Kidney tubule cell (primary cell): ENCODE measurements at regions not wholly inside any gene's neighbourhood (a gene's known extent, or its start where the extent isn't known, plus 50 kb on each side); places are given as distances from the start of the nearest gene placed in this dataset.
A peak's percentile ranks its signal among the peaks of the same experiment; 100 is the strongest.
"Not testable (repeated sequence)": the region's sequence is repeated elsewhere in the genome, so short reads cannot be mapped to it uniquely, and the experiment has no call there.

Source experiments
- DNase-seq: peaks from one replicate; pipeline ENCODE4 v3.0.0-alpha.2; 2018; ENCODE audit warnings: low spot score

DNA sequence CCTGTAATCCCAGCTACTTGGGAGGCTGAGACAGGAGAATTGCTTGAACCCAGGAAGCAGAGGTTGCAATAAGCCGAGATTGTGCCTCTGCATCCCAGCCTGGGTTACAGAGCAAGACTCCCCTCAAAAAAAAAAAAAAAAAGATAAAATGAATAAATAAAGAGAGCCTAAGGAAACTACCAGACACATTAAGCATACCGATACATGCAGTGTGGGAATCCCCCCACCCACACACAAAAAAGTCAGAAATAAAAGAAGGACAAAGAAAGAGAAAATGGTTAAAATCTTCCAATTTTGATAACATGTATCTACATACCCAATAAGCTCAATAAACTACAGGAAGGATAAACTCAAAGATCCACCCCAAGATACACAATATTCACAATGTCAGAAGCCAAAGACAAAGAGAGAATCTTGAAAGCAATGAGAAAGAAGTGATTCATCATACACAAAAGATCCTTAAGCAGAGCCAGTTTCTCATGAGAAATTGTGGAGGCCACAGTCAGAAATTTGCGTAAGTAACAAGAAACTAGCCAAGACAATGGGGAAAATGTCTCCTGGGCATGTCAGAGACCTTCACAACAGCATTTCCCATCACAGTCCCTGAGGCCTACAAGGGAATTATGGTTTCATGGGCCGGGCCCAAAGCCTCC lies 1197.0 kb downstream of the AMY1C start:
- DNase-seq = no peak

DNA sequence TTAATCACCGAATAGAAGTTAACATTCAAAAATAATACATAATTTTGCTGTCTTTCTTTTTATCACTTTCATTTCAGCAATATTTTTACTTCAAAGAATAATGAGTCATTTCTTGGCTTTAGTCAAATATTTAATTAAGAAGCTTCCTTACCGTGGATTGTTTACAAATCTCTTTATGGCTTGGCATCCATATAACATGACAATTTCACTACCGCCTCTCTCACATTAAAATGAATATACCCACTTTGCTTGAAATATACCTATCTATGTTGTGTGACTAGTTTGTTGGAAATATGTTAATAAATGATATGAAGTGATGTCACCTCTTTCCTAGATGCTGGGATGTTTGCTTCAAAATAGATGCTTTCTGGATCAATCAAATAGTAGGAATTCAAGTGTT lies 1203.9 kb downstream of the AMY1C start:
- DNase-seq = no peak

DNA sequence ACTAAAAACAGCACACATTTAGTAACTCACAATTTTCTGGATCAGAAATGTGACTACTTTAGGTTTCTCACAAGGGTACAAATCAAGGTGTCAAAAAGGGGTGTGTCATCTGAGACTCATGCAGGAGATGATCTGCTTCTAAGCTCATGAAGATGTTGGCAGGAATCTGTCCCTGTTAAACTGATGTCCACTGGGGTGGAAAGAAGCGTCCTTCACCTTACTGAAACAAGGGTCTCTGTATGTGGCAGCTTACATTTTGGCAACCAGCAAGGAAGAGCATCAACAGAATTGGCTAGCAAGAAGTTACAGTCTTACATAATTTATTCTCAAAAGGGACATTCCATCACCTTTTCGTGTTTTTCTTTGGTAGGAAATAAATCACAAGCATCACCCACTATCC lies 1223.8 kb downstream of the AMY1C start:
- DNase-seq = no peak

DNA sequence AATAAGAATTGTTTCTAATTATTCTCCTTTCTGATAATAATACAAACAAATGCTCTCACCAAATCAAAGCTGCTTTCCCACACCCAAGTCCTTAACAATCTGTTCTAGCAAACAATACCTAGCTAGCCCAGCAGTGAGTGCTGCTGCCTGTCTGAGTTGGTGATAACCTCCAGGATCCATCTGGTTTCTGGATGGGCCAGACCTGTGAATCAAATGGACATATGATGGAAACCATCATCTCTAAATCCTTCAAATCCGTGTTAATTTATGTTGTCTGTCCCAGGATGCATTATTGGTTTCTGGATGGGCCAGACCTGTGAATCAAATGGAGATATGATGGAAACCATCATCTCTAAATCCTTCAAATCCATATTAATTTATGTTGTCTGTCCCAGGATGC lies 1230.0 kb downstream of the AMY1C start:
- DNase-seq = no peak

DNA sequence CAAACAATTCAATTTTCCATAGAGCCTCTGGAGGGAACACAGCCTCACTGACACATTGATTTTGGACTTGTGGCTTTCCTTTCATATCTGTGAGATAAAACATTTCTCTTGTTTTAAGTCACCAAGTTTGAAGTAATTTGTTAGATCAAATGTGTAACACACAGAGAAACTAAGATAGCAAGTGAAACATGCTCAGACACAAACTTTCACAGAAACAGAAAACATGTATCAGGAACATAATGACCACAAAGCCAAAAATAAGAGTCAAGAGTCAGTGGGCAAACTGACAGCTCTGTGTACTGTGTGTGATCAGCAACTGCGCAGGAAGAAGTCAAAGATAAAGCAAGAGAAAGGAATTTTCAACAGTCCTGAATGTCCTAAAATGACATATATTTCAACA lies 1237.5 kb downstream of the AMY1C start:
- DNase-seq = no peak

DNA sequence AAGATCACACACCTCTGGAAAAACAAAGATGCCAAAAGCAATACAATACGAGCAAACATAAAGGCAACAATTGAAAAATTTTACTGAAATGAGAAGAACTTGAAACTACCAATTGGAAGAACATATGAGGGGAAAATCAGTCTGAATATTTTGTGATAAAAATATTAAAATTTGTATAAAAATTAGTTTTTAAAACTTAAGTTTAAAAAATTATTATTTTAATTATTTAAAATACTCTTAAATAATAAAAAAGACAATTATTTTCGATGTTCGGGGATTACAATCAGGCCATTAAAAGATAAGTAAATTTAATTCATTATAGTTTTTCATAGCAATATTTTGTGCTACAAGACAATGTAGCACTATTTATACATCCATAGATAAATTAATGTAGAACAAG lies 1239.3 kb downstream of the AMY1C start:
- DNase-seq = no peak

DNA sequence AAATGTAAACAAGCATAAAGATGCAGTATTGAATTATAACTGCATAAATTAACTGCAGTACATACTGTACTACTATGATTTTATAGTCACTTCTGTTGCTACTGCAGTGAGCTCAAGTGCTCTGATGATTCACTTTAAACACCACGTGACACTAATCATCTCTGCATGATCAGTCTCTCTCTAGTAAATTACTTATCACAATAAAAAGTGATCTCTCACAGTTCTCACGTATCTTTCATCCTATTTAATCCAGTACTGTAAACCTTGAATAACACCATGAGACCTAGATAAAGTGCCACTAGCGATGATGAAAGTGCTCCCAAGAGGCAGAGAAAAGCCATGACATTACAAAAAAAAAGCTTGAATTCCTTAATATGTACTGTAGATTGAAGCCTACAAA lies 1242.0 kb downstream of the AMY1C start:
- no peak for DNase-seq

DNA sequence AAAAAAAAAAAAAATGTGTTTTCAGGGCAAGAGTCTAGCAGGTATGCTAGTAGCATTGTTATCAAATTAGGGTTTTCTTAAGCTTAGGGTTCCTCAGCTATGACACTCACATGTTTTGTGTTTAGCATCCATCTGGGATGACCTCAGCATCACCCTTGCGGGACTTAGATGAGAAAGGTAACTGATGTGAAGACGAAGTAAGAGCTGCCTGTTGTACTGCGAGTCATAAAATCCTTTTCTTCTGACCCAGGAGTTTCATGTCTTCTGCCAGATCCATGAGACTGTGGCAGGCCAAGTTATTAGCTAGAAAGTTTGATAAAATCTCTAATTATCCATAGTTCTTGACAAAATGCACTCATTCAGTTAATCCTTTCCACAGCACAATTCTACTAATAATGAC lies 1251.1 kb downstream of the AMY1C start:
- no peak for DNase-seq

DNA sequence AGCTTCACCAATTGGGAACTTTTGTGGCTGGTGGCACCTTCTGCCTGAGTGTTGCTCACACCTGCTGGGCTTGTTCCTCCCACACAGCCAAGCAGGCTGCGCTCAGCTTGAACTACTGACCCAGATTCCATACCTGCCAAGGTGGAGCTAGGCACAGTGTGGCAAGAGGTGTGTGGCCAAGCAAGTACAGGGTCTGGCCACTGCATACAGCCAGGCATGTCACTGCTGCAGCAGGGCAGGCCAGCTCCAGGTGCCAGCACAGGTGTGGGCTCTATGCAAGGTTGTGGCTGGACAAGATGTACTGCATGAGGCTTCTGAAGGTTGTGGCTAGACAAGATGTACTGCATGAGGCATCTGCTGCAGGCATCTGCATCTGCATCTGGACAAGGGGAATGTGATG lies 1254.8 kb downstream of the AMY1C start:
- DNase-seq = no peak

DNA sequence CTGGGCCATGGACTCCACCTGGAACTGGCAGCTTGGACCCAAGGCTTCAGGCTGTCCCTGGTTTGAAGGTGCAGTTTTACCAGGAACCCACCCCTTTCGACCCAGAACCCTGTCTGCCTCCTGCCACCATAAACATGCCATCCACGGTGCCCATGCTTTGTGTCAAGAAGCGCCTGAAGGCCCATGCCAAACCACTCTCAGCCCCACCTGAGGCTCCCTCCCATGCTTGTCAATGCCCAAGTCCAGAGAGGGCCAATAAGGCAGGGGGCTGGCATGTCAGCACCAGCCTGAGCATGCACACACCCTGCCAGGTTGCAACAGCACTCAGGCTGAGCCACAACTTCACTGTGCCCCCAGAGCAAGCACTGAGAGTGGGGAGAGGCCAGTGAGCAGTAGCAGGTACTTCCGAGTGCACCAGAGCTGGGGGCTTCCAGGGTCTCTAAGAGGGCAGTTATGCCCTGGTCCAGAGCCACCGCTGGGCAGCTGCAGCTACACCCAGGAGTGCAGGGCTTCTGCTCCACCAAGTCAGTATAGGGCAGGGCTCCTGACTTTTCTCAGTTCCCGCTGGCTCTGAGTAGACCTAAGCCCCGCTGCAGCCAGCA lies 1256.0 kb downstream of the AMY1C start:
- DNase-seq = no peak

DNA sequence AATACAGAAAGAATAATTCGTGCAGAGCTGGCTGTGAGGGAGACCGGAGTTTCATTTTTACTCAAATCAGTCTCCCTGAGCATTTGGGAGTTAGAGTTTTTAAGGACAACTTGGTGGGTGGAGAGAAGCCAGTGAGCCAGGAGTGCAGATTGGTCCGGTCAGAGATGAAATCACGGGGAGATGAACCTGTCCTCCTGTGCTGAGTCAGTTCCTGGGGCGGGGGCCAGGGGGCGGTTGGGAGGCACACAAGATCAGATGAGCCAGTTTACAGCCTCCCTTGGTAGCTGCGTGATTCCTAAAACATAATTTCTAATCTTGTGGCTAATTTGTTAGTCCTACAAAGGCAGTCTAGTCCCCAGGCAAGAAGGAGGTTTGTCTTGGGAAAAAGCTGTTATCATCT lies 1267.9 kb downstream of the AMY1C start:
- no peak for DNase-seq

DNA sequence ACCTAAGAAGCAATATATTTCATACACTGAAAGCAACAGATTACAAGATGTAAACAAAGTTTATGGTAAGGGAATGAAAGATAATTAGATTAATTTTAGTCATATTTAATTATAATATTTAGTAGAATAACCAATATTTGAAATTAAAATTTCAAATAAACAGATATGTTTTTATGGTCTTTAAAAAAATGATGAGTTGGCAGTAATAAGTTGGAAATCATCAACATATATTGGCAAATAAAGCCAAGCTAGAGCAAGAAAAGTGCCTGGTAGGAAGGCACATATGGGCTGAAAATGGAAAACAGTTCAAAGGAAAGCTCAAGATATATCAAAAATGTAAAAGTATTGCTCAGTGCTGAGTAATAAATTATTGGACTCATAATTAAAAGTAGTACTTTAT lies 1274.0 kb downstream of the AMY1C start:
- DNase-seq = no peak

DNA sequence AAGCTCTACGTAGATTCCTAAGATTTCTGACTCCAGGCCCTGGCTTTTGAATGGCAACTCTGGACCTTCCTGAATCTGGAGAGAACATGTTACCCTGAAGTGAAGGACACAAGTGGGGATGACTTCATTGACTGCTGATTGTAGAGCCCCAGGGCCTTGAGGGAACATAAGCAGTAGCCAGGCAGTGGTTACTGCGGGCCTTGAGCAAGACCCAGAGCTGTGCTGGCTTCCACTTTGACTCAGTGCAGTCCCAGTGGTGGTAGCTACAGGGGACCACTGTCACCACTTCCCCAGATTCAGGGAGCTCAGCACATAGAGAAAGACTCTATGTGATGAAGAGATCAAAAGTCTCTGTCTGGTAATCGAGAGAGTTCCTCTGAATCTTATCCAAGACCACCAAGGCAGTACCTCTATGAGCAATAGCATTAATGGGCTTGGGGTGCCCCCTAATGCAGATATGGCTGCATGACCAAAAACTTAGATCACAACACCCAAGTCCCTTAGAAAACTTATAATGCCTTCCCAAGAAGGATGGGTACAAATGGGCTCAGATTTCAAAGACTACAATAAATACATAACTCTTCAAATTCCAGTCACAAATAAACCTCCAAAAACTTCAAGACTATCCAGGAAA lies 1278.3 kb downstream of the AMY1C start:
- DNase-seq = no peak

DNA sequence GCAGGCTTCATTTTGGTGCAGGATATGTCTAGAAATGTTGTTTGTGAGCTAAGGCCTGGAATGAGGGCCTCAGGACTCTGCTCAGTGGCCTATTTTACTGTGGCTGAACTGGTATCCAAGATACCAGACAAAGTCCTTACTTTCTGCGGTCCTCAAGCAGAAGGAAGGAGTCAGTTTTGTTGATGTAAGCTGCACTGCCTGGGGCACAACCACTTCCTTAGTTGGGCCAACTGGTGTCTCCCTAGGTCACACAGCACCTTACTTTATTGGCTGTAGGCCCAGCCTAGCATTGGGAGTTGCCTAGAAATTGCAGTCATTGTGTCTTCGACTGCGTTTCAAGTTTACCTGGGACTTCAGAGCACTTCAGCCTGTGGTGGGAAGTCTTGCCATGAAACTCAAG lies 1322.7 kb downstream of the AMY1C start:
- no peak for DNase-seq

DNA sequence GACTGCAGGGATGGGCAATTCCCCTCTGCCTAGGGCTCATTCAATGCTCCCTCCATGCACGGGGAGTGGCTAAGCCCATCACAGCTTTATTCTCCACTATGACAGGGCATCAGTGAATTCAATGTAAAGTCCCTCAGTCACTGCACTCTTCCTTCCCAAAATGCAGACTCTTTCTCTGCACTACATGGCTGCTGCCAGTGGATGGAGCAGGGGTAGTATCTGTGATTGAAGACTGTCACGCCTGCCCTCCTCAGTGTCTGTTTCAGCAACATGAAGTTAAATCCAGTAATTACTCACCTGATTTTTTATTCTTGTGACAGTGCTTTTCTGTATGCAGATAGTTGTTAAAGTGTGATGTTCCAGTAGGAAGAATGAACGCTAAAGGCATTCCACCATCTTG lies 1323.2 kb downstream of the AMY1C start:
- no peak for DNase-seq

DNA sequence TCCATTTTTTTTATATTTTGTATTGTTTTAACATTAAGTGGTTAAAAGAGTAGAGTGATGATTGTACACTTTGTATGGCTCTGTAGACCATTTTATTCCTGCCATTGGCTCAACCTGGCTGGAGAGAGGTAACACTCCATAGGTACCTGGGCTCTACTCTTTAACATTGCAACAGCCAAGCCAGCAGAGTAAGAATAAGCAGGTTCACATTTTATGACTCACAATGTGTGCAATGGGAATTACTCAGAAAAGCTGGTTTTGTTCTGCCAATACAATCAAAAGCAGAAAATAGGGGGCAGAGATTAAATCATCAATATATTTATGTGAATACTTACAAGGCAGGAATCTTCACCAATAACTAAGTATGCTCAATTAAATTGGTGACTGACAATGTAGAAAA lies 1324.0 kb downstream of the AMY1C start:
- no peak for DNase-seq

DNA sequence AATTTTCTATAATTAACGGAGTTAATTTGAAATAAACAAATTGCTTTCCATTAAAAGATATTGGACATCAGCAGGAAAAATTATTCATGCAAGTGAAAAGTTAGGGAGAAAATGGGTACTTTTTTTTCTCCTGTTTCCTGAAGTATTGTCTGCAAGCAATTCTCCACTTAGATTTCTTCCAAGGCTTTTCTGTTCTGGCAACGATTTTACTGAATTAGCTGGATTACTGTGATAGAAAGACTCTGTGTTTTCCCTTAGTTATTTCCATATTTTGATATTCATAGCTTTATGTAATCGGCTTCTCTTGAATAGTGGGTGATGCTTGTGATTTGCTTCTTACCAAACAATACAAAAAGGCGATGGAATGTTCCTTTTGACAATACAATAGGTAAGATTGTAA lies 1333.9 kb downstream of the AMY1C start:
- DNase-seq = no peak

DNA sequence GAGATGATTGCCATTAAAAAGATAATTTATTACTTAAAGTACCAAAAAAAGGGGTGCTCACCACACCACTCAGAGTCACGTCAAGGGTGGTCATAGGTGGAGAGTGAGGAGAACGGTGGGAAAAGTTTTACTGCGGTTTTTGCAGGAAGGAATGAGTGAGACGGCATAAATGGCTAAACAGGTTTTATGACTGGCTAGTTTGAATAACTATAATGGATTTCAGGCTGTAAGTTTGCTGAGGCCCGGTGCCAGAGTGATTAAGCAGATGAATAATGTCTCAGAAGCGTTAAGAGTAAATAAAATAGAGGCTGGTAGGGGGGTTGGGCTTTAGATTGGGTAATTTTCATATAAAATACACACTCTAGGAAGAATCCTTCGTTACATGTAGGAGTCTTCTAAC lies 1337.8 kb downstream of the AMY1C start:
- peak; percentile 1 for DNase-seq

DNA sequence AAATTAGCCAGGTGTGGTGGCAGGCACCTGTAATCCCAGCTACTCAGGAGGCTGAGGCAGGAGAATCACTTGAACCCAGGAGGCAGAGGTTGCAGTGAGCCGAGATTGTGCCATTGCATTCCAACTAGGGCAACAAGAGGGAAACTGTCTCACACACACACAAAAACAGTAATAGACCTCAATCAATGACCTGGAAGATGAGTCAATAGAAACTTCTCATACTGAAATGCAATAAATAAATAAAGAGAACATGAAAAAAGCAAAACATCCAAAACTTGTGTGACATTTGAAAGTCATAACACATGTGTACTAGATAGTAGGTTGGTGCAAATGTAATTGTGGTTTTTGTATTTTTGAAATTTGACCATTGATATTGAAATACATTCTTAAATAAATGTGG lies 1338.5 kb downstream of the AMY1C start:
- no peak for DNase-seq

DNA sequence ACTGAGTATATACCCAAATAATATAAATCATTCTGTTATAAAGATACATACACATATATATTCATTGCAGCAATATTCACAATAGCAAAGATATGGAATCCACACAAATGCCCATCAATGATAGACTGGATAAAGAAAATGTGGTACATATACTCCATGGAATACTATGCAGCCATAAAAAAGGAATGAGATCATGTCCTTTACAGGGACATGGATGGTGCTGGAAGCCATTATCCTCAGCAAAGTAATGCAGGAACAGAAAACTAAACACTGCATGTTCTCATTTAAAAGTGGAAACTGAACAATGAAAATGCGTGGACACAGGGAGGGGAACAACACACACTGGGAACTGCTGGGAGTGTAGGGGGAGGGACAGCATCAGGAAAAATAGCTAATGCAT lies 1344.2 kb downstream of the AMY1C start:
- not testable (repeated sequence) for DNase-seq

DNA sequence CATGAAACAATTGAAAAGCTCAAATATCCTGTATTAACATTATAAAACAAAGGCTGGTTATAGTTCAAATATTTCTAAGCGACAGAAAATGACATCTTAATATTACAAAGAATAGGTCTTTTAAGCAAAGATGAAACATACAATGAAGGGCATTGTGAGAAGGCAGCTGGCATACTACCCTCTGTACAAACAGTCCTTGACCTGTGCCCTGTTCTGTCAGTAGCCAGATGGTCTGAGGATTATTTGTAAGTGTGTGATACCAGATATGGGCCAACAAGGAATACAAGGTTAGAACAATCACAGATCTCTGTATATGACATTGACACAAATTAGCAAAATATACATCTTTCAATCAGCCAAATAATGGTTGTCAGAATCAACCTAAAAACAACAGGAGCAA lies 1350.4 kb downstream of the AMY1C start:
- no peak for DNase-seq

DNA sequence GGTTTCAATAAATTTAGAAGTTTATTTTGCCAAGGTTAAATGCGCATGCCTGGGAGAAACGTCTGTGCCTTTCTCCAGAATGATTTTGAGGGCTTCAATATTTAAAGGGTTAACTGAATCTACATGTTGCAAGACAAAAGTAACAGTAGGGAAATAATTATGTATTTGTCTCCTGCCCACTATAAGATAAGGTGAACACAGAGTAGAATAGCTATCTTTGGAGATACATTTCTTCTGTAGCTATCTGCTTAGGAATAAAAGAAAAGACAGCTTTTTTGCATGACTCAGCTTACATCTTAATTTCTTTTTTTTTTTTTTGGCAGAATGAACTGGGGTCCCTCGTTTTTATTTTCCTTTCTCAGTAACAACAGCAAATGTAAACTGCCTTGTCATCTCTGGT lies 1351.6 kb downstream of the AMY1C start:
- no peak for DNase-seq

DNA sequence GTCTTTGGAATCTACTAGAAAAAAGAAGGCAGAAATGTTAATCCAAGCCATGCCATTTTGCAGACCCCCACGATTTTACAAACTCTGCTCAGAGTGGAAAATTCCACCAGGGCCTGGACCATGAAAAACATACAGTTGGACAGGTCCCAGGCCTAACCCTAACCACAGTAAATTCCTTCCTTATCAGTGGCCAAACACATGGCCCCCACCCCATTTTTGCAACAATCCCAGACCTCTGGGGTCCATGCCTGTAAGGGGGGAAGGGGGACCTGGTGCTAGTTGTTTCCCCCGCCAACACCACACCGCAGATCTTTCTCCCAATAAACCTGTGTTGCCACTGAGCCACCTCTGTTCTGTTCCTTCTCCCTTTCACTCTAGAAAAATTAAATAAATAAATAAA lies 1352.7 kb downstream of the AMY1C start:
- DNase-seq = no peak

DNA sequence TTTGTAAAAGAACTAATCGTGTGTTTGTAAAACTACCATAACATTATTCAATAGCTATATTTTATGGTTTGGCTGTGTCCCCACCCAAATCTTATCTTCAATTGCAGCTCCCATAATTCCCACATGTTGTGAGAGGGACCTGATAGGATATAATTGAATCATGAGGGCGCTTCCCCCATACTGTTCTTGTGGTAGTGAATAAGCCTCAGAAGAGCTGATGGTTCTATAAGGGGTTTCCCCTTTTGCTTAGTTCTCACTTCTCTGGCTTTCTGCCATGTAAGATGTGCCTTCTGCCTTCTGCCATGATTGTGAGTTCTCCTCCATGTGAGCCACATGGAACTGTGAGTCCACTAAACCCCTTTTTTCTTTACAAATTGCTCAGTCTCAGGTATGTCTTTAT lies 1372.3 kb downstream of the AMY1C start:
- no peak for DNase-seq
